ENCODE measurements at regions not wholly inside any gene's neighbourhood (a gene's known extent, or its start where the extent isn't known, plus 50 kb on each side); places are given as distances from the start of the nearest gene placed in this dataset.

GRCh38 chr13:48910686-48911085 lies 65.0 kb upstream of the FNDC3A start:
- H3K27ac ChIP-seq (ENCODE audit: low read length): no peak overlapping the region
- TF ChIP-seq CTCF (IDR thresholded peaks at IDR 0.05): no peak
- H3K9me3 Mint-ChIP-seq: no peaks in the 10 kb centered on the region
- no peaks in the 10 kb centered on the region for H3K36me3 Mint-ChIP-seq
- H3K27ac Mint-ChIP-seq: no peak overlapping the region
- H3K27me3 ChIP-seq (ENCODE audit: control insufficient read depth, insufficient read depth, low read length): no peaks in the 10 kb centered on the region
- H3K9me3 ChIP-seq (ENCODE audit: control insufficient read depth, insufficient read depth, low read length): no peaks in the 10 kb centered on the region
- intact Hi-C loops (cut with micrococcal nuclease): no loop called here
- H3K4me1 Mint-ChIP-seq: no peaks in the 10 kb centered on the region
- no peak for ATAC-seq
- no peak for DNase-seq
- no peak overlapping the region for H3K4me3 Mint-ChIP-seq
- H3K4me1 ChIP-seq (ENCODE audit: control insufficient read depth, insufficient read depth, low read length): no peaks in the 10 kb centered on the region
- no CpG with 5 or more reads among the region's 2 CpGs for WGBS (ENCODE audit: insufficient coverage)
- no peaks in the 10 kb centered on the region for H3K36me3 ChIP-seq (ENCODE audit: control insufficient read depth, insufficient read depth, low read length)
- H3K4me3 ChIP-seq (ENCODE audit: low read length): no peak overlapping the region
- H3K27me3 Mint-ChIP-seq (ENCODE audit: low read depth in 2 of 2): peaks cover 12 to 16% of the 10 kb centered on the region in 2 donors

GRCh38 chr13:48919751-48920150 lies 56.0 kb upstream of the FNDC3A start:
- H3K36me3 Mint-ChIP-seq: no peaks in the 10 kb centered on the region
- no peak for DNase-seq
- H3K27me3 ChIP-seq (ENCODE audit: control insufficient read depth, insufficient read depth, low read length): no peaks in the 10 kb centered on the region
- H3K9me3 ChIP-seq (ENCODE audit: control insufficient read depth, insufficient read depth, low read length): no peaks in the 10 kb centered on the region
- no peaks in the 10 kb centered on the region for H3K4me1 ChIP-seq (ENCODE audit: control insufficient read depth, insufficient read depth, low read length)
- no peaks in the 10 kb centered on the region for H3K9me3 Mint-ChIP-seq
- peaks cover 15 to 24% of the 10 kb centered on the region in 2 donors for H3K27me3 Mint-ChIP-seq (ENCODE audit: low read depth in 2 of 2)
- intact Hi-C loops (cut with micrococcal nuclease): no loop called here
- no peak overlapping the region for H3K27ac ChIP-seq (ENCODE audit: low read length)
- no peak overlapping the region for H3K4me3 ChIP-seq (ENCODE audit: low read length)
- WGBS (ENCODE audit: insufficient coverage): no CpG with 5 or more reads among the region's 1 CpG
- ATAC-seq: no peak
- H3K4me3 Mint-ChIP-seq: no peak overlapping the region
- no peaks in the 10 kb centered on the region for H3K4me1 Mint-ChIP-seq
- no peak for TF ChIP-seq CTCF (IDR thresholded peaks at IDR 0.05)
- H3K27ac Mint-ChIP-seq: no peak overlapping the region
- no peaks in the 10 kb centered on the region for H3K36me3 ChIP-seq (ENCODE audit: control insufficient read depth, insufficient read depth, low read length)

- no peak for DNase-seq
- Mint-ChIP-seq H3K9me3 (no peaks in the 10 kb centered on the region), H3K36me3 (no peaks in the 10 kb centered on the region), H3K27ac (no peak overlapping the region), H3K4me3 (no peak overlapping the region), H3K27me3 (ENCODE audit: low read depth in 2 of 2) (peaks cover 11 to 20% of the 10 kb centered on the region in 2 donors), H3K4me1 (no peaks in the 10 kb centered on the region)
- ATAC-seq: no peak
- WGBS (ENCODE audit: insufficient coverage): 89% methylated on average over 6 of the region's 6 CpGs
- Histone ChIP-seq H3K4me3 (ENCODE audit: low read length) (no peak overlapping the region), H3K36me3 (ENCODE audit: control insufficient read depth, insufficient read depth, low read length) (no peaks in the 10 kb centered on the region), H3K27ac (ENCODE audit: low read length) (no peak overlapping the region), H3K27me3 (ENCODE audit: control insufficient read depth, insufficient read depth, low read length) (no peaks in the 10 kb centered on the region), H3K9me3 (ENCODE audit: control insufficient read depth, insufficient read depth, low read length) (no peaks in the 10 kb centered on the region), H3K4me1 (ENCODE audit: control insufficient read depth, insufficient read depth, low read length) (no peaks in the 10 kb centered on the region)
- TF ChIP-seq CTCF (IDR thresholded peaks at IDR 0.05): no peak
- intact Hi-C loops (cut with micrococcal nuclease): no loop called here
Observed at GRCh38 chr13:48920730-48921129, 55.0 kb upstream of the FNDC3A start.

- DNase-seq (no peak), ATAC-seq (no peak)
- Histone ChIP-seq H3K27ac (ENCODE audit: low read length) (no peak overlapping the region), H3K36me3 (ENCODE audit: control insufficient read depth, insufficient read depth, low read length) (no peaks in the 10 kb centered on the region), H3K4me3 (ENCODE audit: low read length) (no peak overlapping the region), H3K4me1 (ENCODE audit: control insufficient read depth, insufficient read depth, low read length) (no peaks in the 10 kb centered on the region), H3K27me3 (ENCODE audit: control insufficient read depth, insufficient read depth, low read length) (no peaks in the 10 kb centered on the region), H3K9me3 (ENCODE audit: control insufficient read depth, insufficient read depth, low read length) (no peaks in the 10 kb centered on the region)
- H3K4me3 Mint-ChIP-seq: no peak overlapping the region
- no peaks in the 10 kb centered on the region for H3K36me3 Mint-ChIP-seq
- TF ChIP-seq CTCF (IDR thresholded peaks at IDR 0.05): no peak
- H3K4me1 Mint-ChIP-seq: no peaks in the 10 kb centered on the region
- peaks cover 7 to 9% of the 10 kb centered on the region in 2 donors for H3K27me3 Mint-ChIP-seq (ENCODE audit: low read depth in 2 of 2)
- intact Hi-C loops (cut with micrococcal nuclease): no loop called here
- no CpG with 5 or more reads among the region's 1 CpG for WGBS (ENCODE audit: insufficient coverage)
- no peak overlapping the region for H3K27ac Mint-ChIP-seq
- H3K9me3 Mint-ChIP-seq: no peaks in the 10 kb centered on the region
Observed at GRCh38 chr13:48923376-48923775, 52.3 kb upstream of the FNDC3A start.

All from natural killer cell (primary cell).